Nephron progenitor cell (in vitro differentiated cells): ENCODE measurements at regions not wholly inside any gene's neighbourhood (a gene's known extent, or its start where the extent isn't known, plus 50 kb on each side); places are given as distances from the start of the nearest gene placed in this dataset.

ENCODE experiments used
- DNase-seq: peaks from one replicate; pipeline ENCODE4 v3.0.0; 2021
- H3K27ac Mint-ChIP-seq: 2 replicates; pipeline ENCODE4 v1.8.0; 2021; ENCODE audit warnings: mild to moderate bottlenecking, moderate library complexity, mixed read lengths
- H3K27me3 Mint-ChIP-seq: 2 replicates; pipeline ENCODE4 v1.8.0; 2021; ENCODE audit warnings: mild to moderate bottlenecking, low read depth, mixed read lengths; ENCODE audit not compliant: poor library complexity
- H3K36me3 Mint-ChIP-seq: 2 replicates; pipeline ENCODE4 v1.8.0; 2021; ENCODE audit warnings: low read depth, mixed read lengths
- H3K4me1 Mint-ChIP-seq: 2 replicates; pipeline ENCODE4 v1.8.0; 2021; ENCODE audit warnings: mixed read lengths
- H3K4me3 Mint-ChIP-seq: 2 replicates; pipeline ENCODE4 v1.8.0; 2021; ENCODE audit warnings: mild to moderate bottlenecking, moderate library complexity, mixed read lengths
- H3K9me3 Mint-ChIP-seq: 2 replicates; pipeline ENCODE4 v1.8.0; 2021; ENCODE audit warnings: mild to moderate bottlenecking, moderate library complexity, mixed read lengths
- CTCF ChIP-seq: fragments of 200-600 bp; sonication (generic); IDR thresholded peaks from 2 replicates; pipeline ENCODE4 v1.5.0; 2021; ENCODE audit warnings: antibody characterized with exemption

GRCh38 chr2:228374741-228375140 lies 193.3 kb upstream of the SPHKAP start:
- H3K9me3 Mint-ChIP-seq: no peaks in the 10 kb centered on the region
- H3K27me3 Mint-ChIP-seq: no peaks in the 10 kb centered on the region
- DNase-seq: no peak
- H3K4me3 Mint-ChIP-seq: no peak overlapping the region
- no peak overlapping the region for H3K27ac Mint-ChIP-seq
- H3K36me3 Mint-ChIP-seq: no peaks in the 10 kb centered on the region
- no peaks in the 10 kb centered on the region for H3K4me1 Mint-ChIP-seq
- TF ChIP-seq CTCF: no peak

GRCh38 chr2:228373191-228373590 lies 191.7 kb upstream of the SPHKAP start:
- no peak overlapping the region for H3K27ac Mint-ChIP-seq
- no peaks in the 10 kb centered on the region for H3K27me3 Mint-ChIP-seq
- no peaks in the 10 kb centered on the region for H3K4me1 Mint-ChIP-seq
- H3K36me3 Mint-ChIP-seq: no peaks in the 10 kb centered on the region
- TF ChIP-seq CTCF: no peak
- H3K4me3 Mint-ChIP-seq: no peak overlapping the region
- DNase-seq: no peak
- H3K9me3 Mint-ChIP-seq: no peaks in the 10 kb centered on the region

GRCh38 chr2:228372212-228372611 lies 190.7 kb upstream of the SPHKAP start:
- Mint-ChIP-seq H3K4me1 (no peaks in the 10 kb centered on the region), H3K27me3 (no peaks in the 10 kb centered on the region), H3K4me3 (no peak overlapping the region), H3K36me3 (no peaks in the 10 kb centered on the region), H3K27ac (no peak overlapping the region), H3K9me3 (no peaks in the 10 kb centered on the region)
- no peak for DNase-seq
- TF ChIP-seq CTCF: no peak

- no peak overlapping the region for H3K4me3 Mint-ChIP-seq
- no peaks in the 10 kb centered on the region for H3K4me1 Mint-ChIP-seq
- no peak overlapping the region for H3K27ac Mint-ChIP-seq
Observed at GRCh38 chr2:228369400-228370031, 188.0 kb upstream of the SPHKAP start.

GRCh38 chr2:228367356-228367755 lies 185.9 kb upstream of the SPHKAP start:
- no peak overlapping the region for H3K27ac Mint-ChIP-seq
- H3K36me3 Mint-ChIP-seq: no peaks in the 10 kb centered on the region
- no peak for TF ChIP-seq CTCF
- H3K27me3 Mint-ChIP-seq: no peaks in the 10 kb centered on the region
- no peak for DNase-seq
- H3K4me1 Mint-ChIP-seq: no peaks in the 10 kb centered on the region
- no peak overlapping the region for H3K4me3 Mint-ChIP-seq
- H3K9me3 Mint-ChIP-seq: no peaks in the 10 kb centered on the region

More at GRCh38 chr2:228369400-228370031, 188.0 kb upstream of the SPHKAP start:
- H3K27me3 Mint-ChIP-seq: no peaks in the 10 kb centered on the region
- no peak for DNase-seq
- no peaks in the 10 kb centered on the region for H3K9me3 Mint-ChIP-seq
- no peak for TF ChIP-seq CTCF
- no peaks in the 10 kb centered on the region for H3K36me3 Mint-ChIP-seq

GRCh38 chr2:228359473-228359872 lies 178.0 kb upstream of the SPHKAP start:
- Mint-ChIP-seq H3K27me3 (no peaks in the 10 kb centered on the region), H3K4me1 (no peaks in the 10 kb centered on the region), H3K27ac (no peak overlapping the region), H3K36me3 (no peaks in the 10 kb centered on the region), H3K9me3 (no peaks in the 10 kb centered on the region), H3K4me3 (no peak overlapping the region)
- no peak for TF ChIP-seq CTCF
- DNase-seq: no peak
